Mucosa of descending colon (tissue), 3 donors: ENCODE measurements at regions not wholly inside any gene's neighbourhood (a gene's known extent, or its start where the extent isn't known, plus 50 kb on each side); places are given as distances from the start of the nearest gene placed in this dataset.
"Not testable (repeated sequence)": the region's sequence is repeated elsewhere in the genome, so short reads cannot be mapped to it uniquely, and the experiment has no call there.

ENCODE experiments used
- ATAC-seq: fragments of 200-7000 bp; cut with Tn5 transposase; one replicate; pipeline ENCODE4 v1.9.1; 2020; ENCODE audit warnings: mild to moderate bottlenecking, moderate library complexity
- DNase-seq, 3 donors: peaks; one replicate each; pipeline ENCODE4 v3.0.0-alpha.2; 2020
- H3K36me3 ChIP-seq: fragments of 200-600 bp; one replicate; pipeline ENCODE4 v1.8.0; 2021; ENCODE audit warnings: low read depth, mild to moderate bottlenecking
- H3K4me1 ChIP-seq: fragments of 200-600 bp; one replicate; pipeline ENCODE4 v1.8.0; 2021; ENCODE audit warnings: low read depth, mild to moderate bottlenecking
- H3K4me3 ChIP-seq: fragments of 200-600 bp; one replicate; pipeline ENCODE4 v1.8.0; 2021; ENCODE audit warnings: mild to moderate bottlenecking
- H3K9me3 ChIP-seq: fragments of 200-600 bp; one replicate; pipeline ENCODE4 v1.8.0; 2021; ENCODE audit warnings: mild to moderate bottlenecking
- intact Hi-C, 2 donors: fragments of 100-400 bp; cut with DNase I in 1 of 2; cut with micrococcal nuclease in 1 of 2; formaldehyde crosslinking; loops; one replicate each; pipeline versions ENCODE4 v1.11.0 to v1.11.1; 2022; cut with DNase I, micrococcal nuclease
- TF ChIP-seq, protein P1 (sequence below): fragments of 200-600 bp; IDR thresholded peaks from one replicate; pipeline ENCODE4 v1.8.0; 2022; ENCODE audit warnings: antibody characterized with exemption, mild to moderate bottlenecking
- donor health status: DM: no; HTN: no; CAD: no; lungs with moderate emphysema.
- donor health status: DM: no; HTN: no; CAD: no.
- donor health status: DM: no; HTN: yes; CAD: no.

DNA sequence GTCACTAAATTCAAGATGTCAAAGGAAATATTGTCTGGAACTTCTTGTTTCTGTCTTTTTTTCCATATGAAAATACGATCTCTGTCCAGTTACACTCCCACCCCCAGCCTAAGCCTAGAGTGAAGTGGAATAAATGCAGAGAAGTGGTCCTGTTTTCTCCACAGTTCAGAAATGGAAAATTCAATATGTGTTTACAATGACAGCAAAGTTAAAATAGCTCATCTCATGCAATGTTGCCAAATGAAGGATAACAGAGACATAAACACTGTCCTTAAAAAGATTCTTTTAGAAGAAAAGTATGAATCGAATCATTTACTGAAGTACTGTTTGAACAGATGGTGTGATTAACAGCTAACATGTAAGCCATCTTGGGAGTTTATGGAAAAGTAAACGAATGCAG, 160.8 kb upstream of the STK26 start:
- intact Hi-C loops = no loop called here
- Histone ChIP-seq H3K4me1 (no peaks in the 10 kb centered on the region), H3K4me3 (no peak overlapping the region), H3K36me3 (no peaks in the 10 kb centered on the region), H3K9me3 (no peaks in the 10 kb centered on the region)
- DNase-seq = no peak
- ATAC-seq = no peak
- TF ChIP-seq, protein P1, sequence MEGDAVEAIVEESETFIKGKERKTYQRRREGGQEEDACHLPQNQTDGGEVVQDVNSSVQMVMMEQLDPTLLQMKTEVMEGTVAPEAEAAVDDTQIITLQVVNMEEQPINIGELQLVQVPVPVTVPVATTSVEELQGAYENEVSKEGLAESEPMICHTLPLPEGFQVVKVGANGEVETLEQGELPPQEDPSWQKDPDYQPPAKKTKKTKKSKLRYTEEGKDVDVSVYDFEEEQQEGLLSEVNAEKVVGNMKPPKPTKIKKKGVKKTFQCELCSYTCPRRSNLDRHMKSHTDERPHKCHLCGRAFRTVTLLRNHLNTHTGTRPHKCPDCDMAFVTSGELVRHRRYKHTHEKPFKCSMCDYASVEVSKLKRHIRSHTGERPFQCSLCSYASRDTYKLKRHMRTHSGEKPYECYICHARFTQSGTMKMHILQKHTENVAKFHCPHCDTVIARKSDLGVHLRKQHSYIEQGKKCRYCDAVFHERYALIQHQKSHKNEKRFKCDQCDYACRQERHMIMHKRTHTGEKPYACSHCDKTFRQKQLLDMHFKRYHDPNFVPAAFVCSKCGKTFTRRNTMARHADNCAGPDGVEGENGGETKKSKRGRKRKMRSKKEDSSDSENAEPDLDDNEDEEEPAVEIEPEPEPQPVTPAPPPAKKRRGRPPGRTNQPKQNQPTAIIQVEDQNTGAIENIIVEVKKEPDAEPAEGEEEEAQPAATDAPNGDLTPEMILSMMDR = no peak

DNA sequence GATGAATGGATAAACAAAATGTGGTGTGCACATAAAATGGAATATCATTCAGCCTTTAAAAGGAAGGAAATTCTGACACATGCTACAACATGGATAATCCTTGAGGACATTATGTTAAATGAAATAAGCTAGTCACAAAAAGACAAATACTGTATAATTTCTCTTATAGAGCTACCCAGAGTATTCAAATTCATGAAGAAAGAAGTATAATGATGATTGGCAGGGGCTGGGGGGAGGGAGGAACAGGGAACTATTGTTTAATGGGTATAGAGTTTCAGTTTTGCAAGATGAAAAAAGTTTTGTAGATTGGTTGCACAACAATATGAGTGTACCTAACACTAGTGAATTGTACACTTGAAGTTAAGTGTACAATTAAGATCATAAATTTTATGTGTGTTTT, 153.9 kb upstream of the STK26 start:
- ATAC-seq (no peak), DNase-seq (no peak)
- Histone ChIP-seq H3K9me3 (no peaks in the 10 kb centered on the region), H3K36me3 (no peaks in the 10 kb centered on the region), H3K4me3 (no peak overlapping the region), H3K4me1 (no peaks in the 10 kb centered on the region)
- TF ChIP-seq, protein P1 = no peak
- intact Hi-C loops = no loop called here

DNA sequence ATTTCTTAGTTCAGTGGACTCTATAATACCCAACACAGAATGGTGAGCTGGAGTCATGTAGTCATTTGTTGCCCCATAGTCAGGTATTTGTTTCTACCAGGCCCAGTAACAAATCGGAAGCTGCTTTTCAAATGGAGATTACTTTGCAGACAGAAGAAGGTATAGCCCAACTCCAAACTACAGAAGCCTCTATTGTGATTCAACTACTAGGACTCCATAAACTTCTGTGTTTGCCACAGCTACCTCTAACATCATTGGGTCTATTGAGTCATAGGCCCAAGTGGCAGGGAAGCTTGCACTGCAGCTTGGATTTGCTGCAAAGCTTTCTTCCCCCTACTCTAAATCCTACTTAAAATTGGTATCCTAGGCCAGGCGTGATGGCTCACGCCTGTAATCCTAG, 148.8 kb upstream of the STK26 start:
- H3K9me3 ChIP-seq = no peaks in the 10 kb centered on the region
- no peaks in the 10 kb centered on the region for H3K4me1 ChIP-seq
- H3K4me3 ChIP-seq = no peak overlapping the region
- DNase-seq (no peak), ATAC-seq (no peak)
- H3K36me3 ChIP-seq = no peaks in the 10 kb centered on the region
- intact Hi-C loops = no loop called here
- TF ChIP-seq, protein P1 = no peak

DNA sequence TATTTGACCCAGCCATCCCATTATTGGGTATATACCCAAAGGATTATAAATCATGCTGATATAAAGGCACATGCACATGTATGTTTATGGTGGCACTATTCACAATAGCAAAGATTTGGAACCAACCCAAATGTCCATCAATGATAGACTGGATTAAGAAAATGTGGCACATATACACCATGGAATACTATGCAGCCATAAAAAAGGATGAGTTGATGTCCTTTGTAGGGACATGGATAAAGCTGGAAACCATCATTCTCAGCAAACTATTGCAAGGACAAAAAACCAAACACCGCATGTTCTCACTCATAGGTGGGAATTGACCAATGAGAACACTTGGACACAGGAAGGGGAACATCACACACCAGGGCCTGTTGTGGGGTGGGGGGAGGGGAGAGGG, 147.3 kb upstream of the STK26 start:
- H3K4me1 ChIP-seq, ATAC-seq, H3K36me3 ChIP-seq, H3K9me3 ChIP-seq, intact Hi-C loops, DNase-seq, H3K4me3 ChIP-seq: not testable (repeated sequence)

DNA sequence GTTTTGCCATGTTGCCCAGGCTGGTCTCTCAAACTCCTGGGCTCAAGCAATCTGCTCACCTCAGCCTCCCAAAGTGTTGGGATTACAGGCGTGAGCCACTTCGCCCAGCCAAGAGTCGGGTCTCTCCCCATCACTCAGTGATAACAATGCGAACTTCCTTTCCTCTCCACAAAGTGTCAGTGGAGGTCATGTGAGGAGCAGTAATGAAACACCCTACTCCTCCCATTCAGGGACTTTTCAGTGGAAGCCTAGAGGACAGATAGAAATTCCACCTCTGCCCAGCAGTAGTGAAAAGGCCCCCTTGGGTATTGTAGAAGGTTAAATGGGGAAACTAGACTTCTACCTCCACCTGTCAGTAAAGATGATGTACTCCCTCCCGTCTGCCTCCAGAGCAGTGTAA, 141.9 kb upstream of the STK26 start:
- no peak overlapping the region for H3K4me3 ChIP-seq
- ATAC-seq = no peak
- TF ChIP-seq, protein P1 = no peak
- H3K9me3 ChIP-seq = no peaks in the 10 kb centered on the region
- DNase-seq = no peak
- no peaks in the 10 kb centered on the region for H3K36me3 ChIP-seq
- no peaks in the 10 kb centered on the region for H3K4me1 ChIP-seq
- intact Hi-C loops = no loop called here

DNA sequence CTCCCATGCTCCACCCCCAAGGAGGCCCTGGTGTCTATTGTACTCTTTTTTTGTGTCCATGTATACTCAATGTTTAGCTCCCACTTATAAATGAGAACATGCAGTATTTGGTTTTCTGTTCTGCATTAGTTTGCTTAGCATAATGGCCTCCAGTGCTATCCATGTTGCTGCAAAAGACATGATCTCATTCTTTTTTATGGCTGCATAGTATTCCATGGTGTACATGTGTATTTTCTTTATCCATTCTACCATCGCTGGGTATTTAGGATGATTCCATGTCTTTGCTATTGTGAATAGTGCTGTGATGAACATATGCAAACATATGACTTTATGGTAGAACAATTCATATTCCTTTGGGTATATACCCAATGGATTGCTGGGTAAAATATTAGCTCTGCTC, 138.1 kb upstream of the STK26 start:
- H3K36me3 ChIP-seq, H3K9me3 ChIP-seq, intact Hi-C loops, DNase-seq, ATAC-seq, H3K4me1 ChIP-seq, H3K4me3 ChIP-seq: not testable (repeated sequence)

DNA sequence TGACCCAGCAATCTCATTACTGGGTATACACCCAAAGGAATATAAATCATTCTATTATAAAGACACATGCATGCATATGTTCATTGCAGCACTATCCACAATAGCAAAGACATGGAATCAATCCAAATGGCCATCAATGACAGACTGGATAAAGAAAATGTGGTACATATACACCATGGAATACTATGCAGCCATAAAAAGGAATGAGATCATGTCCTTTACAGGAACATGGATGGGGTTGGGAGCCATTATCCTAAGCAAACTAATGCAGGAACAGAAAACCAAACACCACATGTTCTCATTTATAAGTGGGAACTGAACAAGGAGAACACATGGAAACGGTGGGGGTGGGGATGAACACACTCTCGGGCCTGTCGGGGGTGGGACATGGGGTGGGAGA, 129.2 kb upstream of the STK26 start:
- H3K36me3 ChIP-seq, DNase-seq, H3K4me1 ChIP-seq, H3K9me3 ChIP-seq, intact Hi-C loops, H3K4me3 ChIP-seq, ATAC-seq: not testable (repeated sequence)
